Esophagus (tissue), 2 donors: ENCODE measurements at regions not wholly inside any gene's neighbourhood (a gene's known extent, or its start where the extent isn't known, plus 50 kb on each side); places are given as distances from the start of the nearest gene placed in this dataset.
"Not testable (repeated sequence)": the region's sequence is repeated elsewhere in the genome, so short reads cannot be mapped to it uniquely, and the experiment has no call there.

Experiments
- H3K27ac ChIP-seq, 2 donors: one replicate each; pipeline ENCODE4 v1.5.1; 2013; ENCODE audit warnings: low read depth in 2 of 2, mild to moderate bottlenecking in 2 of 2, inconsistent platforms in 1 of 2, low read length in 1 of 2, moderate library complexity in 1 of 2
- H3K27me3 ChIP-seq, 2 donors: one replicate each; pipeline ENCODE4 v1.6.1; 2013; ENCODE audit warnings: low read length in 2 of 2, control low read depth in 1 of 2, mild to moderate bottlenecking in 1 of 2; ENCODE audit not compliant: insufficient read depth in 2 of 2, control insufficient read depth in 1 of 2
- H3K36me3 ChIP-seq, 2 donors: one replicate each; pipeline ENCODE4 v1.6.1; 2013; ENCODE audit warnings: low read length in 1 of 2; ENCODE audit not compliant: control insufficient read depth in 2 of 2, insufficient read depth in 2 of 2
- H3K4me1 ChIP-seq, 2 donors: one replicate each; pipeline ENCODE4 v1.6.1; 2013; ENCODE audit warnings: low read length in 1 of 2; ENCODE audit not compliant: control insufficient read depth in 2 of 2, insufficient read depth in 2 of 2
- H3K4me3 ChIP-seq, 2 donors: one replicate each; pipeline ENCODE4 v1.5.1; 2013; ENCODE audit warnings: low read length in 2 of 2, mild to moderate bottlenecking in 2 of 2, low read depth in 1 of 2, moderate library complexity in 1 of 2
- H3K9me3 ChIP-seq, 2 donors: one replicate each; pipeline ENCODE4 v1.6.1; 2013; ENCODE audit warnings: mild to moderate bottlenecking in 2 of 2, low read depth in 1 of 2, low read length in 1 of 2, moderate library complexity in 1 of 2; ENCODE audit not compliant: control insufficient read depth in 2 of 2, insufficient read depth in 1 of 2
- WGBS, 2 donors: extraction: QIAGEN DNeasy Blood & Tissue Kit; methylation state at CpG; one replicate each; pipeline ENCODE4 v1.1.7; 2013; 5-methylcytosine and 5-hydroxymethylcytosine counted together
- donor health status: healthy with polysubstance abuse.
- donor health status: Bipolar disorder and iron deficiency.

GRCh38 chrX:140274811-140275525 lies 229.9 kb downstream of the SOX3 start:
- Histone ChIP-seq H3K27ac (no peak overlapping the region), H3K4me1 (no peaks in the 10 kb centered on the region), H3K27me3 (no peaks in the 10 kb centered on the region), H3K36me3 (no peaks in the 10 kb centered on the region), H3K9me3 (no peaks in the 10 kb centered on the region), H3K4me3 (no peak overlapping the region)
- WGBS, 2 donors = 22 to 31% methylated on average over 3 of the region's 3 CpGs

GRCh38 chrX:140273921-140274320 lies 230.9 kb downstream of the SOX3 start:
- Histone ChIP-seq H3K27me3 (no peaks in the 10 kb centered on the region), H3K36me3 (no peaks in the 10 kb centered on the region), H3K27ac (no peak overlapping the region), H3K4me3 (no peak overlapping the region), H3K9me3 (no peaks in the 10 kb centered on the region), H3K4me1 (no peaks in the 10 kb centered on the region)
- WGBS, 2 donors = 46 to 54% methylated on average over 4 of the region's 4 CpGs

GRCh38 chrX:140250391-140250790 lies 254.5 kb downstream of the SOX3 start:
- WGBS, 2 donors = 23 to 31% methylated on average over 10 of the region's 10 CpGs
- H3K36me3 ChIP-seq = no peaks in the 10 kb centered on the region
- no peaks in the 10 kb centered on the region for H3K27me3 ChIP-seq
- H3K9me3 ChIP-seq = no peaks in the 10 kb centered on the region
- no peak overlapping the region for H3K4me3 ChIP-seq
- H3K4me1 ChIP-seq = no peaks in the 10 kb centered on the region
- H3K27ac ChIP-seq = no peak overlapping the region

GRCh38 chrX:140249088-140249487 lies 255.8 kb downstream of the SOX3 start:
- H3K4me3 ChIP-seq = no peak overlapping the region
- no peaks in the 10 kb centered on the region for H3K36me3 ChIP-seq
- WGBS, 2 donors = 53 to 68% methylated on average over 8 of the region's 8 CpGs
- H3K4me1 ChIP-seq = no peaks in the 10 kb centered on the region
- no peak overlapping the region for H3K27ac ChIP-seq
- H3K27me3 ChIP-seq = no peaks in the 10 kb centered on the region
- H3K9me3 ChIP-seq = no peaks in the 10 kb centered on the region

- WGBS, 2 donors = 24 to 48% methylated on average over 1 of the region's 1 CpG
- Histone ChIP-seq H3K27ac (no peak overlapping the region), H3K4me3 (no peak overlapping the region), H3K4me1 (no peaks in the 10 kb centered on the region), H3K36me3 (no peaks in the 10 kb centered on the region), H3K9me3 (no peaks in the 10 kb centered on the region), H3K27me3 (no peaks in the 10 kb centered on the region)
These were observed 263.9 kb upstream of the CXorf66 start for GRCh38 chrX:140229191-140229590.

GRCh38 chrX:140226037-140226436 lies 260.7 kb upstream of the CXorf66 start:
- 44 to 49% methylated on average over 7 to 8 of the region's 8 CpGs for WGBS, 2 donors
- not testable (repeated sequence) for H3K27ac ChIP-seq, H3K9me3 ChIP-seq, H3K27me3 ChIP-seq, H3K4me3 ChIP-seq, H3K36me3 ChIP-seq, H3K4me1 ChIP-seq

GRCh38 chrX:140215894-140216293 lies 250.6 kb upstream of the CXorf66 start:
- H3K27me3 ChIP-seq, H3K4me3 ChIP-seq, H3K4me1 ChIP-seq, H3K36me3 ChIP-seq, H3K27ac ChIP-seq, H3K9me3 ChIP-seq: not testable (repeated sequence)
- 72 to 91% methylated on average over 2 of the region's 3 CpGs for WGBS, 2 donors

- not testable (repeated sequence) for H3K36me3 ChIP-seq, H3K27me3 ChIP-seq, H3K4me3 ChIP-seq, H3K9me3 ChIP-seq, H3K4me1 ChIP-seq, H3K27ac ChIP-seq
- WGBS, 2 donors = 32 to 34% methylated on average over 2 of the region's 3 CpGs
These were observed 249.2 kb upstream of the CXorf66 start for GRCh38 chrX:140214518-140214917.

GRCh38 chrX:140206657-140207056 lies 241.3 kb upstream of the CXorf66 start:
- Histone ChIP-seq H3K4me1 (no peaks in the 10 kb centered on the region), H3K27me3 (no peaks in the 10 kb centered on the region), H3K4me3 (no peak overlapping the region), H3K9me3 (no peaks in the 10 kb centered on the region), H3K36me3 (no peaks in the 10 kb centered on the region), H3K27ac (no peak overlapping the region)
- 86 to 96% methylated on average over 1 of the region's 1 CpG for WGBS, 2 donors

GRCh38 chrX:140190441-140191108 lies 225.3 kb upstream of the CXorf66 start:
- no peaks in the 10 kb centered on the region for H3K4me1 ChIP-seq
- 18 to 26% methylated on average over 8 of the region's 8 CpGs for WGBS, 2 donors

More at GRCh38 chrX:140190441-140191108, 225.3 kb upstream of the CXorf66 start:
- Histone ChIP-seq H3K27me3 (peaks cover 0 to 2% of the 10 kb centered on the region in 2 donors), H3K4me3 (no peak overlapping the region), H3K36me3 (no peaks in the 10 kb centered on the region), H3K9me3 (no peaks in the 10 kb centered on the region), H3K27ac (no peak overlapping the region)
